ENCODE measurements at regions not wholly inside any gene's neighbourhood (a gene's known extent, or its start where the extent isn't known, plus 50 kb on each side); places are given as distances from the start of the nearest gene placed in this dataset.

GRCh38 chr2:359047-359446 lies 71.2 kb upstream of the ALKAL2 start:
- TF ChIP-seq PRDM15 (CRISPR knock-in tag; IDR thresholded peaks at IDR 0.05) (no peak), ESRRA (IDR thresholded peaks at IDR 0.05; ENCODE audit: low read length) (no peak), CTCF (IDR thresholded peaks at IDR 0.05 in 2 of 3, conservative IDR thresholded peaks at IDR 0.05 in 1 of 3; ENCODE audit: control insufficient read depth in 2 of 3, extremely low read depth in 1 of 3, insufficient read depth in 1 of 3, low read depth in 3 of 3, low read length in 3 of 3) (no peak), JUNB (IDR thresholded peaks at IDR 0.05) (no peak), BCL3 (IDR thresholded peaks at IDR 0.05; ENCODE audit: borderline replicate concordance, insufficient read depth, low read depth, low read length, poor library complexity, severe bottlenecking) (no peak), ZBTB40 (IDR thresholded peaks at IDR 0.05; ENCODE audit: borderline replicate concordance) (no peak), ZSCAN29 (IDR thresholded peaks at IDR 0.05) (no peak), ETV6 (conservative IDR thresholded peaks at IDR 0.05 in 1 of 2, IDR thresholded peaks at IDR 0.05 in 1 of 2; ENCODE audit: borderline replicate concordance in 1 of 2, low read depth in 1 of 2) (no peak), USF2 (IDR thresholded peaks at IDR 0.05; ENCODE audit: borderline replicate concordance, low read depth, low read length) (no peak)

All from GM12878 (cell line).